NCI-H2196 treated with DMSO at 0.1 percent for 48 hours (cell line): ENCODE measurements at regions not wholly inside any gene's neighbourhood (a gene's known extent, or its start where the extent isn't known, plus 50 kb on each side); places are given as distances from the start of the nearest gene placed in this dataset.
"Not testable (repeated sequence)": the region's sequence is repeated elsewhere in the genome, so short reads cannot be mapped to it uniquely, and the experiment has no call there.

ENCODE experiments used
- DNase-seq: peaks from one replicate; lab custom pipeline; 2025; ENCODE audit not compliant: unreplicated experiment; lab: John Stamatoyannopoulos, UW

DNA sequence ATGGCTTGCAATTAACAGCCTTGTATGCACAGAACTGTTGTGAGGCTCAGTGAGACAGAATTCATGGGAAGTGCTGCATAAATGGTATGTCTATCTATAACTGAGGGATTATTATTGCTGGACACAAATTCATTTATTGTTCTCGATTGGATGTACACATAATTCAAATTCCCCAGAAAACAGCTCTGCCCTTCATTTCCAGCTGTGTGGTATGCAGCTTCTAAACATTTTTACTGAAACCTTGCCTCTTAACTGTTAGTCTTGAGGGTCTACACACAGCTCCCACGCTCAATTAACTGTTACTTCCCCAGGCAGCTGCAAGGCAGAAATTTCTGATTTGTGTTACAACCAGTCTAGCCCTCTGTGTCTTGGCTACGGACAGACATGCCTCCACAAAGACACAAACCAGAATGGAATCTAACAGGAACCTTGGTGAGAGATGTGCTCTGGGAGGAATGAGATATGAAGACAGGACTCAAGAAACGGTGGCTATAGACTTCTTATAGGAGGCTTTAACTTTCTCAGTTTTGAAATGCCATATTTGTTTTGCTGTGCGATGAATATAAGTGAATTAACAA, 139.7 kb upstream of the TBL1XR1 start:
- DNase-seq, result no peak

- no peak for DNase-seq
Measured at GRCh38 chr3:177337541-177338331, 140.5 kb upstream of the TBL1XR1 start.

DNA sequence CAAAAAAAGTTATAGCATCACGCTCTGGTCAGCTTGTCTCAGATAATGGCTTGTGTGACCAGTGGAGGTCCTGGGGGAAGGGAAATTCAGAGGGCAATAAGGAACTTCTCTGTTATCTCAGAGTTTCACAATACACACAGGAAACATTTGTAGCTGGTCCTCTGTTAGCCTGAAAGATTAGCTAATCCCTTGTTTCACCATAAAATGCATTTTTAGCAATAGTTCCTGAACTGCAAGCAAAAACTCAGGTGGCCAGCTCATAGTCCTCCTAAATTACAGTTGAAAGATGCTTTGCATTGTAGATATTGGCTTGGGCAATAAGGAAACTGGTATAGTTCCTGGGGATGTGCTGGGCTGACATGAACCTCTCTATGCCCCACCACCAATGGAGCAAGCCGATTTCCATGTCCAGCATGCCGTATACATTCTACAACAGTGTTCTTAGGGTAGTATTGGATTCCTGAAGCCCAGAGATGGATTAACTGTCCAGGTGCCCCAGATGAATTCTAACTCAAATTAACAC, 141.5 kb upstream of the TBL1XR1 start:
- DNase-seq, result no peak

- not testable (repeated sequence) for DNase-seq
Measured at GRCh38 chr3:177339220-177339703, 142.0 kb upstream of the TBL1XR1 start.

GRCh38 chr3:177340243-177340830, 143.1 kb upstream of the TBL1XR1 start:
- no peak for DNase-seq

GRCh38 chr3:177341736-177342419, 144.6 kb upstream of the TBL1XR1 start:
- no peak for DNase-seq

- DNase-seq, result no peak
Measured at GRCh38 chr3:177343122-177343625, 145.9 kb upstream of the TBL1XR1 start.

- peak; percentile 99 for DNase-seq
Measured at GRCh38 chr3:177345049-177345972, 148.0 kb upstream of the TBL1XR1 start.

DNA sequence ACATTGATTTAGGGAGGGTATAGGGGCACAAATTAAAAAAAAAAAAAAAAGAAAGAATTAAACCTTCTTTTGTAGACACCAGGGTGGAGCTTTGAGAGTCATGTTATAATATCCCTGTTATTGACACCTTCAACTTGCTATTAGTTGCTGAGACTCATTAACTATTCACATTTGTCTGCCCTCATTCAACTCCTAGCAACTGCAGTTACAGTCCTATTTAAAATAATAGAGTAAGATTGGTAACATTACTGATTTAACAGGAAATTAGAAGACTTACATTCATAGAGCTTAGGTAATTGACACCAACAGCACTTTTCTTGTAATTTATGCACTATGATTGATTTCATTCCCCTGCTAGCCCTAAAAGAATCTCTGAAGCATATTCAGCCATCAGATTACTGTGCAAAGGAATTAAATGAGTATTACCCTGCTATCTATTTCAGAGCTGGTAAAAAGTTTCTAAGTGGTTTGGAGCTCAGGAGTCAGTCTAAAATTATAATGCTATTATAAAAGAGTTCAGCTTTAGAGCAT, 148.8 kb upstream of the TBL1XR1 start:
- DNase-seq, result no peak

DNA sequence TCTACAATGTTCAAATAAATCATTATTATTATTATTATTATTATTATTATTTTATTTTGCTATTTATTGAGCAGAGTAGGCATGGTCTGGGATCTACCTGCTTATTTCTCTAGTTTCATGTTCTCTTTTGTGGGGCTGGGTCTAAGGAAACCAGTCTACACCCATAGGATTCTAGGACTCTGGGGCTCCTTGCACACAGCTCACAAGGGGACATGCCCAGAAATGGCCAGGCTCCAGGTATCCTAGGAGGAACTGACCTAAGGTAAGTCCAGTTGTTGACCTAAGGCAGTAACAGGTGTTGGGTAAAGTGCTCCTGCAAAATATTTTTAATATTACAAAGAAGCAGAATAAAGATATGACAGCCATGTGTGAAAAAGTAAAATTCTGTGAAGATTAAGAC, 149.6 kb upstream of the TBL1XR1 start:
- no peak for DNase-seq

DNA sequence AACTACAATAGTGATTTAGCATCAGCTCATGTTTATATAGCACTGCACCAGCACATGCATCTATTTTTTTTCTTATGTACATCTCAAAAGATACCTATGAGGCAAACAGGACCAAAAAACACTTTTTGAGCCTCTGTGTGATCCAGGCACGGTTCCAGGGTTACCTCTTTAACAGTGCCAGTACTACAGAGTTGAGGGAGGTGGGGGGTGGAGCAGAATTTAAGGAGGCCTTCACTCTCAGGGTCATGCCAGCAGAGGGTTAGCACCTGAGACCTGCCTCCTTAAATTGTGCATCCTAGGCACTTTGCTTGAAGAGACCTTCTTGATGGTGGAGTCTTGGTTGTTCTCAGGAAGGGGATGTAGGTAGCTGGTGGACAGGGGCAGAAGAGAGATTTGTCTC, 150.3 kb upstream of the TBL1XR1 start:
- no peak for DNase-seq

DNA sequence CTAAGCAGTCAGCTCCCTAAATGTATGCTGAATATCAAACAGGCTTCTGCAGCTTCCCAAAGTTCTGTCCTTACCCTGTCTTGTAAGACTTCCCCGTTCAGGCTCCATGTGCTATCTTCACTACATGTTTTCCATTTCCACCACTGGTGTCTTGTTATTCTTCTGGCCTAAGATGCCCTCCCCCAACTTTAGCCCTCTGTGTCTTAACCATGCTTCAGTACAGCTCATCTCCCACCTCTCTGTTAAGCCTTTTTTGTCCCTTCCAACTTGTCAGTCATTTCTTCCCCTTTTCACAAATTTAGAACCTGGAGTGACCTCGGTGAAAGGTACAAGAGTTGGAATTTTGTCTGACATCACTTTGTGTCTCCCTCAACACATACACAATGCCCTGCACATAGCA, 151.7 kb upstream of the TBL1XR1 start:
- DNase-seq, result no peak

DNA sequence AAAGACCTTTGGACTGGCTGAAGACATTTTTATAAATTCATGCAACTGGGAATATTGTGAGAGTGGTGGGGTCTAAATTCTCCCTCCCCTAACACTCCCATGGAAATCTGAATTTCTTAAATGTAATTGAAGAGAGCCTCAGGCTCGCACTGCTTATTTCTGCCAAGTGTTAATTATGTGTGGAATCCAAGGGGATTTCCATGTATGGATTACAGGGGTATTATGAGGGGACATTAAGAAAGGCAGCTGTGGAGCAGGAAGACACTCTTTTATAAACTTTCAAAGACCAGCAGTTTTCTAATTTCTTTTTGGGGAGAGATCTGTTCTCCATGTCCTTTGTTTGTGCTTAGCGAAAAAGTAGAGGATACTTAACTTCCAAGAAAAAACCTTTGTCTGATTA, 152.1 kb upstream of the TBL1XR1 start:
- DNase-seq, result no peak

DNA sequence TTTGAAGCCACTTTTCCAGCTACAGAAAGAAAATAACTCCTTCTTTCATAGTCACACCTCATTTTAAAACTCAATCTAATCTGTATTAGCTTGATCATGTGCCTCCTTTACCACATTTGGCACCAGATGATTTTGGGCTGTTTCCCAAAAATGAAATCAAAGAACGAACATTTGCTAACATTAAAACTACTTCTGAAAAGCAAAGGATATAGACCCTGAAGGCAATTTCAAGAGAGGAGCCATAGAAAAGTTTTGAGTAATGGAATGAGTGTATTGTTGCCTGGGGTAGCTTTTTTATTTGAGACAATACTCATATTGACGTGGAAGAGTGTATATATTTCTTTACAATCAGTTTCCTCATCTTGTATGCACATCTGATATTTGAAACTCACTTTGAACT, 152.8 kb upstream of the TBL1XR1 start:
- no peak for DNase-seq

DNA sequence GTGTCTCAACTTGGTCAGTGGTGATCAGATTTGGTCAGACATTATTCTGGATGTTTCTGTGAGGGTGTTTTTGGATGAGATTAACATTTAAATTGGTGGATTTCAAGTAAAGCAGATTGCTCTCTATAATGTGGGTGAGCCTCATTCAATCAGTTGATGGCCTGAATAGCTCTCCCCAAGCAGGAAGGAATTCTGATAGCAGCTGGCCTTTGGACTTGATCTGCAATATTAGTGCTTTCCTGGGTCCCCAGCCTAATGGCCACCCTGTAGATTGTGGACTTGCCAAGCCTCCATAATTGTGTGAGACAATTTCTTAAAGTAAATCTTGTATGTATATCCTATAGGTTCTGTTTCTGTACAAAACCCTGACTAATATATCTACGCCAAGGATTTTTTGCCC, 153.9 kb upstream of the TBL1XR1 start:
- DNase-seq, result no peak

DNA sequence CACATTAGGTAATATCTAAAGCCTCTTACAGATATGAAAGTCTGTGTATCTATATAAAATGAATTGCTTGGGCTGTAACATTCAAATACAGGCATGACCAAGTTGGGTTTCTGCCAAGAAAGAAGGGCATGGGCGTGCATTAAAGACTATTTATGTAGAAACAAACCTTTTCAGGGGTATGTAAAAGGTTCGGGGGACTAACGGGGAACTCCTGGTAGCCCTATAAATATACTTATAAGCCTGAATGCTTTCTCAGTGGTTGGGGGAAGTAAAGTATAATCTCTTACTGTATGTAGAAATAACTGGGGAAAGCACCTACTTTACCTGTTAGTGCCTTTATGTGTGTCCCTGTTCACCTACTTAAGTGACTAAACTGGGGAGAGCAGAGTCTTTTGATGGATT, 154.5 kb upstream of the TBL1XR1 start:
- DNase-seq, result no peak

DNA sequence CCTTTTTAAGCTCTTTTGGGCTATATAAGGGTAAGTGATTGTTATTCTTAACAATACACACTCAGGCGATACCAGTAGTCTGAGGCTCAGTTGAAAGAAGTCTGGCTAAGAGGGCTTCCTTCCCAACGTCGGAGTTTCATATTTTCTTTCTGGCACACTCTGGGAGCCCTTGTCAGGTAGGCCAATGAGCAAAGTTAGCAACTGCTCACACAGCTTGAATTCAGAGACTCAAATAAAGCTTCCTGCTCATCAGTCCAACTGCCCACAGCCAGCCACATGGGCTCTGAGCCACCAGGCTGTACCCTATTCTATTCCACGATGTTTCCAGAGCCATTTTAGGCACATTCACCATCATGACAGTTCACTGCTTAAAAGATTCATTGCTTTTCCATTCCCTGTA, 155.1 kb upstream of the TBL1XR1 start:
- no peak for DNase-seq

DNA sequence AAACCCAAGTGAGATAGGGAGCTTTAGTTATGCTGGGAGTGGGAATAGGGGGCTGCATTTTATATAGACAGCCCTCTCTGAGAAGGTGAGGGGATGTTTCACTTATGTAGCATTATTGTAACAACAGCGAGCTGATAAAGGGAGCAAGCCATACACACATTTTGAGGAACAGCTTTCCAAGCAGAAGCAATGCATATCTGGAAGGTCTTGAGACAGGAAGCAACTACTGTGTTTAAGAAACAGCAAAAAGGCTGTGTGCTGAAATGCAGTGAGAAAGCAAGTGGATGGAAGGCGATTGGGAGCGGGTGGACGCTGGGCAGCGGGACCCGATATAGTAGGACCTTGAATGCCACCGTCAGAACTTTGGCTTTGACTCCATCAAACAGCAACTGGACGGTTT, 155.9 kb upstream of the TBL1XR1 start:
- DNase-seq, result no peak

DNA sequence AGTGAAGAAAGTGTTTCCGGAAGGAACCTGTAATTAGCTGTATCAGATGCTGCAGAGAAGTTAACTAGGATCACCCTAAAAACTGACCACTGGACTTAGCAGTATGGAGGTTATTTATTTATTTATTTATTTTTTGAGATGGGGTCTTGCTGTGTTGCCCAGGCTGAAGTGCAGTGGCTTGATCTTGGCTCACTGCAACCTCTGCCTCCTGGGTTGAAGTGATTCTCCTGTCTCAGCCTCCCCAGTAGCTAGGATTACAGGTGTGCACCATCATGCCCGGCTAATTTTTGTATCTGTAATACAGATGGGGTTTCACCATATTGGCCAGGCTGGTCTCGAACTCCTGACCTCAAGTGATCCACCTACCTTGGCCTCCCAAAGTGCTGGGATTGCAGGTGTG, 156.6 kb upstream of the TBL1XR1 start:
- DNase-seq, result not testable (repeated sequence)

GRCh38 chr3:177354466-177354865, 157.2 kb upstream of the TBL1XR1 start:
- DNase-seq, result no peak
